ENCODE measurements at regions not wholly inside any gene's neighbourhood (a gene's known extent, or its start where the extent isn't known, plus 50 kb on each side); places are given as distances from the start of the nearest gene placed in this dataset.

DNA sequence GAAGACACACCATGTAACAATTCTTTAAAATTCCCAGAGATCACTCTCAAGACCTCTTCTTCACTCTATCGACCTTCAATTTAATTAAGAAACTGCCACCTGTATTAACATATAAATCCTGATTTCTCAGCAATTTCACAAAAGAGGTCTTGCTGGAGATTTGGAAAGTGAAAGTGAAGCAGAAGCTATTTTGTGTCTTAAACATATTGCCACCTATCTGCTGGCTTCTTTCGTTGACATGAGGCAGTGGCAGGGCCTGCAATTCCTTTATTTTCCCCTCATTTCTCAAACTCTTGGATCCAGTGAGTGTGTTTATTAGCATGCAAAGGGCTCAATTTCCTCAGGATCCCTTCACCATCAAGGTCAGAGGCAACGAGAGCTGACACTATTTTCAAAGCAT, 780.2 kb upstream of the SLITRK1 start:
- TF ChIP-seq, protein P1, sequence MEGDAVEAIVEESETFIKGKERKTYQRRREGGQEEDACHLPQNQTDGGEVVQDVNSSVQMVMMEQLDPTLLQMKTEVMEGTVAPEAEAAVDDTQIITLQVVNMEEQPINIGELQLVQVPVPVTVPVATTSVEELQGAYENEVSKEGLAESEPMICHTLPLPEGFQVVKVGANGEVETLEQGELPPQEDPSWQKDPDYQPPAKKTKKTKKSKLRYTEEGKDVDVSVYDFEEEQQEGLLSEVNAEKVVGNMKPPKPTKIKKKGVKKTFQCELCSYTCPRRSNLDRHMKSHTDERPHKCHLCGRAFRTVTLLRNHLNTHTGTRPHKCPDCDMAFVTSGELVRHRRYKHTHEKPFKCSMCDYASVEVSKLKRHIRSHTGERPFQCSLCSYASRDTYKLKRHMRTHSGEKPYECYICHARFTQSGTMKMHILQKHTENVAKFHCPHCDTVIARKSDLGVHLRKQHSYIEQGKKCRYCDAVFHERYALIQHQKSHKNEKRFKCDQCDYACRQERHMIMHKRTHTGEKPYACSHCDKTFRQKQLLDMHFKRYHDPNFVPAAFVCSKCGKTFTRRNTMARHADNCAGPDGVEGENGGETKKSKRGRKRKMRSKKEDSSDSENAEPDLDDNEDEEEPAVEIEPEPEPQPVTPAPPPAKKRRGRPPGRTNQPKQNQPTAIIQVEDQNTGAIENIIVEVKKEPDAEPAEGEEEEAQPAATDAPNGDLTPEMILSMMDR (conservative IDR thresholded peaks at IDR 0.05; ENCODE audit: low read length), result no peak
- no peak for TF ChIP-seq EZH2phosphoT487 (IDR thresholded peaks at IDR 0.05; ENCODE audit: borderline replicate concordance)
